ENCODE measurements at regions not wholly inside any gene's neighbourhood (a gene's known extent, or its start where the extent isn't known, plus 50 kb on each side); places are given as distances from the start of the nearest gene placed in this dataset.

GRCh38 chr20:41748756-41749582, 130.8 kb upstream of the CHD6 start:
- Mint-ChIP-seq H3K27me3 (ENCODE audit: low read depth, poor library complexity) (peaks cover 4% of the 10 kb centered on the region), H3K4me1 (no peaks in the 10 kb centered on the region), H3K4me3 (no peak overlapping the region), H3K36me3 (ENCODE audit: low read depth) (no peaks in the 10 kb centered on the region), H3K9me3 (peaks cover 23% of the 10 kb centered on the region), H3K27ac (no peak overlapping the region)
- no peak for DNase-seq
- TF ChIP-seq CTCF (IDR thresholded peaks at IDR 0.05), result no peak

- Mint-ChIP-seq H3K4me3 (no peak overlapping the region), H3K27me3 (ENCODE audit: low read depth, poor library complexity) (peaks cover 4% of the 10 kb centered on the region), H3K4me1 (no peaks in the 10 kb centered on the region), H3K9me3 (peaks cover 28% of the 10 kb centered on the region), H3K36me3 (ENCODE audit: low read depth) (no peaks in the 10 kb centered on the region), H3K27ac (no peak overlapping the region)
- TF ChIP-seq CTCF (IDR thresholded peaks at IDR 0.05), result no peak
- no peak for DNase-seq
Observed at GRCh38 chr20:41748051-41748450, 129.9 kb upstream of the CHD6 start.

GRCh38 chr20:41747226-41747625, 129.0 kb upstream of the CHD6 start:
- TF ChIP-seq CTCF (IDR thresholded peaks at IDR 0.05), result no peak
- H3K36me3 Mint-ChIP-seq (ENCODE audit: low read depth), result no peaks in the 10 kb centered on the region
- H3K4me1 Mint-ChIP-seq, result no peaks in the 10 kb centered on the region
- H3K27me3 Mint-ChIP-seq (ENCODE audit: low read depth, poor library complexity), result peaks cover 5% of the 10 kb centered on the region
- no peak overlapping the region for H3K27ac Mint-ChIP-seq
- peaks cover 30% of the 10 kb centered on the region for H3K9me3 Mint-ChIP-seq
- no peak overlapping the region for H3K4me3 Mint-ChIP-seq
- DNase-seq, result no peak

- Mint-ChIP-seq H3K27me3 (ENCODE audit: low read depth, poor library complexity) (peaks cover 6% of the 10 kb centered on the region), H3K9me3 (peaks cover 33% of the 10 kb centered on the region), H3K36me3 (ENCODE audit: low read depth) (no peaks in the 10 kb centered on the region), H3K27ac (no peak overlapping the region), H3K4me3 (no peak overlapping the region), H3K4me1 (no peaks in the 10 kb centered on the region)
- TF ChIP-seq CTCF (IDR thresholded peaks at IDR 0.05), result no peak
- no peak for DNase-seq
Observed at GRCh38 chr20:41746635-41747034, 128.5 kb upstream of the CHD6 start.

GRCh38 chr20:41738604-41739206, 120.5 kb upstream of the CHD6 start:
- Mint-ChIP-seq H3K36me3 (ENCODE audit: low read depth) (no peaks in the 10 kb centered on the region), H3K4me1 (peaks cover 6% of the 10 kb centered on the region), H3K27ac (peak overlapping the region; percentile 12)

More at GRCh38 chr20:41738604-41739206, 120.5 kb upstream of the CHD6 start:
- H3K4me3 Mint-ChIP-seq, result no peak overlapping the region
- peaks cover 14% of the 10 kb centered on the region for H3K27me3 Mint-ChIP-seq (ENCODE audit: low read depth, poor library complexity)
- DNase-seq, result peak; percentile 70
- TF ChIP-seq CTCF (IDR thresholded peaks at IDR 0.05), result peak; percentile 94
- peaks cover 9% of the 10 kb centered on the region for H3K9me3 Mint-ChIP-seq
